PC-3 (cell line): ENCODE measurements at regions not wholly inside any gene's neighbourhood (a gene's known extent, or its start where the extent isn't known, plus 50 kb on each side); places are given as distances from the start of the nearest gene placed in this dataset.

Source experiments
- ATAC-seq: fragments of 200-7000 bp; cut with Tn5 transposase; 2 replicates; pipeline ENCODE4 v1.9.1; 2020; ENCODE audit warnings: mild to moderate bottlenecking, moderate library complexity
- BruUV-seq: library from RNA; stranded (reverse); fragments of 400-500 nt; replicated peaks from 2 replicates; lab custom pipeline; 2021; lab: Mats Ljungman, UMichigan
- CTCF ChIA-PET: fragments of 300-600 bp; sonication (Branson Sonifier 250); formaldehyde crosslinking; loops from one replicate; lab custom pipeline; 2022; ENCODE audit warnings: antibody characterized with exemption; lab: Charles Lee
- POLR2A ChIA-PET: fragments of 300-600 bp; sonication (Branson Sonifier 250); formaldehyde crosslinking; loops from one replicate; lab custom pipeline; 2022; ENCODE audit warnings: antibody characterized with exemption; ENCODE audit not compliant: unreplicated experiment; lab: Charles Lee
- DNase-seq: peaks from one replicate; pipeline ENCODE4 v3.0.0-alpha.2; 2015
- H2AFZ ChIP-seq: fragments of 300-600 bp; sonication (generic); 2 replicates; pipeline ENCODE4 v1.6.0; 2016; ENCODE audit warnings: antibody characterized with exemption, low read length
- H3F3A ChIP-seq: fragments of 300-600 bp; sonication (generic); one replicate; pipeline ENCODE4 v1.6.0; 2017; ENCODE audit warnings: antibody characterized with exemption, low read length, control low read depth, mild to moderate bottlenecking; ENCODE audit not compliant: unreplicated experiment
- H3K27ac ChIP-seq: fragments of 300-600 bp; sonication (generic); 2 replicates; pipeline ENCODE4 v1.5.1; 2016; ENCODE audit warnings: mild to moderate bottlenecking, low read length
- H3K27me3 ChIP-seq: fragments of 300-600 bp; sonication (generic); 2 replicates; pipeline ENCODE4 v1.6.1; 2016; ENCODE audit warnings: low read length, mixed read lengths
- H3K36me3 ChIP-seq: fragments of 300-600 bp; sonication (generic); 2 replicates; pipeline ENCODE4 v1.6.1; 2016; ENCODE audit warnings: low read depth, mixed run types, low read length, mixed read lengths
- H3K4me1 ChIP-seq: fragments of 300-600 bp; sonication (generic); 2 replicates; pipeline ENCODE4 v1.5.1; 2016; ENCODE audit warnings: low read length; ENCODE audit not compliant: insufficient read depth
- H3K4me2 ChIP-seq: fragments of 300-600 bp; sonication (generic); 2 replicates; pipeline ENCODE4 v1.6.0; 2016; ENCODE audit warnings: low read length
- H3K4me3 ChIP-seq: fragments of 300-600 bp; sonication (generic); 2 replicates; pipeline ENCODE4 v1.5.1; 2016; ENCODE audit warnings: mild to moderate bottlenecking, low read length, mixed read lengths
- H3K79me2 ChIP-seq: fragments of 300-600 bp; sonication (generic); 2 replicates; pipeline ENCODE4 v1.6.1; 2017; ENCODE audit warnings: low read length, mixed read lengths
- H3K9ac ChIP-seq: fragments of 300-600 bp; sonication (generic); 2 replicates; pipeline ENCODE4 v1.6.0; 2016; ENCODE audit warnings: mild to moderate bottlenecking, low read length
- H3K9me2 ChIP-seq: fragments of 300-600 bp; sonication (generic); replicated peaks from 2 replicates; pipeline ENCODE4 v1.6.1; 2016; ENCODE audit warnings: mixed run types, low read length, mixed read lengths
- H3K9me3 ChIP-seq: fragments of 300-600 bp; sonication (generic); 2 replicates; pipeline ENCODE4 v1.6.1; 2016; ENCODE audit warnings: low read length, mixed read lengths
- H4K20me1 ChIP-seq: fragments of 300-600 bp; sonication (generic); 2 replicates; pipeline ENCODE4 v1.6.1; 2016; ENCODE audit warnings: low read length, mixed read lengths
- CTCF ChIP-seq: fragments of 300-600 bp; sonication (generic); conservative IDR thresholded peaks from 2 replicates; pipeline ENCODE4 v1.5.1; 2017; ENCODE audit warnings: antibody characterized with exemption, low read depth, mild to moderate bottlenecking, low read length
- EZH2 ChIP-seq: fragments of 300-600 bp; sonication (generic); IDR thresholded peaks from one replicate; pipeline ENCODE4 v1.6.1; 2017; ENCODE audit warnings: antibody characterized with exemption, mild to moderate bottlenecking, low read length; ENCODE audit not compliant: unreplicated experiment
- EZH2phosphoT487 ChIP-seq: fragments of 300-600 bp; sonication (generic); IDR thresholded peaks from 2 replicates; pipeline ENCODE4 v1.6.1; 2018; ENCODE audit warnings: mild to moderate bottlenecking, antibody characterized with exemption, low read length, borderline replicate concordance
- intact Hi-C: fragments of 100-400 bp; cut with micrococcal nuclease; formaldehyde crosslinking; loops from 2 replicates; pipeline ENCODE4 v1.9.0; 2023

GRCh38 chr6:40909811-40910210 is 129.2 kb downstream of the UNC5CL start:
- POLR2A ChIA-PET, result no interaction called here
- no peak for DNase-seq
- Histone ChIP-seq H3K4me1 (peaks cover 26% of the 10 kb centered on the region), H3K27me3 (no peaks in the 10 kb centered on the region), H3K9me3 (no peaks in the 10 kb centered on the region), H4K20me1 (no peaks in the 10 kb centered on the region), H3F3A (peaks cover 5% of the 10 kb centered on the region), H3K36me3 (no peaks in the 10 kb centered on the region), H3K9me2 (0 out of 2 replicates have a peak, but pooled peaks cover 4% of the 10 kb centered on the region), H3K4me2 (no peak overlapping the region), H3K27ac (no peak overlapping the region), H2AFZ (no peak overlapping the region), H3K79me2 (no peaks in the 10 kb centered on the region), H3K4me3 (no peak overlapping the region), H3K9ac (no peak overlapping the region)
- BruUV-seq, result no TSS peak
- intact Hi-C loops, result no loop called here
- TF ChIP-seq EZH2phosphoT487, result no peak
- TF ChIP-seq EZH2, result no peak
- no peak for TF ChIP-seq CTCF
- ATAC-seq, result no peak
- CTCF ChIA-PET, result no interaction called here

GRCh38 chr6:40907198-40907701 is 131.8 kb downstream of the UNC5CL start:
- H2AFZ ChIP-seq, result peak overlapping the region; percentile 23; the same call in 1 of the 2 replicates
- BruUV-seq, result no TSS peak
- TF ChIP-seq EZH2 (no peak), EZH2phosphoT487 (no peak), CTCF (no peak)
- H3K27me3 ChIP-seq, result no peaks in the 10 kb centered on the region
- peak; percentile 95 for DNase-seq
- intact Hi-C loops, result loop anchor here (1.0 to 2.0 kb wide), 3 partner anchors 44 to 166 kb away; partner anchors contain the start of genes NFYA and OARD1
- H3K4me1 ChIP-seq, result peaks cover 26% of the 10 kb centered on the region
- H3K9ac ChIP-seq, result peak overlapping the region; percentile 49
- CTCF ChIA-PET, result no interaction called here
- peak overlapping the region; percentile 91 for H3K27ac ChIP-seq
- H3K9me2 ChIP-seq, result 0 out of 2 replicates have a peak, but pooled peaks cover 4% of the 10 kb centered on the region
- POLR2A ChIA-PET, result interaction anchor here (0.8 kb wide), 1 partner anchor 90 kb away, joined by 5 read pairs; no protein-coding TSS in a partner anchor
- no peaks in the 10 kb centered on the region for H3K9me3 ChIP-seq
- no peaks in the 10 kb centered on the region for H3K79me2 ChIP-seq
- 0 out of 2 replicates have a peak overlapping the region, but pooled peaks have one; percentile 11 for H3K4me3 ChIP-seq
- no peaks in the 10 kb centered on the region for H4K20me1 ChIP-seq
- H3K36me3 ChIP-seq, result no peaks in the 10 kb centered on the region
- ATAC-seq, result peak; percentile 80
- peak overlapping the region; percentile 74 for H3K4me2 ChIP-seq
- H3F3A ChIP-seq, result peaks cover 5% of the 10 kb centered on the region

GRCh38 chr6:40906759-40907158 is 132.3 kb downstream of the UNC5CL start:
- ATAC-seq, result peak; percentile 79

More at GRCh38 chr6:40906759-40907158, 132.3 kb downstream of the UNC5CL start:
- Histone ChIP-seq H3K36me3 (no peaks in the 10 kb centered on the region), H3K4me1 (peaks cover 26% of the 10 kb centered on the region), H3K4me3 (0 out of 2 replicates have a peak overlapping the region, but pooled peaks have one; percentile 11), H4K20me1 (no peaks in the 10 kb centered on the region), H2AFZ (peak overlapping the region; percentile 23; the same call in 1 of the 2 replicates), H3K9me2 (0 out of 2 replicates have a peak, but pooled peaks cover 4% of the 10 kb centered on the region), H3K9ac (peak overlapping the region; percentile 49), H3K4me2 (peak overlapping the region; percentile 74), H3F3A (peaks cover 5% of the 10 kb centered on the region), H3K27me3 (no peaks in the 10 kb centered on the region), H3K9me3 (no peaks in the 10 kb centered on the region), H3K79me2 (no peaks in the 10 kb centered on the region), H3K27ac (peak overlapping the region; percentile 91)
- CTCF ChIA-PET, result no interaction called here
- TF ChIP-seq EZH2phosphoT487 (no peak), EZH2 (no peak), CTCF (no peak)
- POLR2A ChIA-PET, result no interaction called here
- no TSS peak for BruUV-seq
- intact Hi-C loops, result loop anchor here (1.0 to 2.0 kb wide), 3 partner anchors 44 to 166 kb away; partner anchors contain the start of genes NFYA and OARD1
- DNase-seq, result peak; percentile 90
